CD8-positive, alpha-beta memory T cell (primary cell): ENCODE measurements at regions not wholly inside any gene's neighbourhood (a gene's known extent, or its start where the extent isn't known, plus 50 kb on each side); places are given as distances from the start of the nearest gene placed in this dataset.

Experiments
- CTCF ChIA-PET: fragments of 350-600 bp; sonication (Branson Sonifier 250); formaldehyde crosslinking; loops from one replicate; lab custom pipeline; 2021; ENCODE audit warnings: antibody characterized with exemption; lab: Charles Lee
- POLR2A ChIA-PET: fragments of 350-600 bp; sonication (Branson Sonifier 250); formaldehyde crosslinking; loops from one replicate; lab custom pipeline; 2021; ENCODE audit warnings: antibody characterized with exemption; lab: Charles Lee
- DNase-seq, 5 donors: peaks; one replicate each; pipeline versions ENCODE4 v3.0.0 to v3.0.0-alpha.2; 2020 to 2022; ENCODE audit warnings: mixed read lengths in 1 of 5
- H3K27ac ChIP-seq: one replicate; pipeline ENCODE4 v1.7.0; 2013; ENCODE audit warnings: low read depth, mild to moderate bottlenecking, low read length, moderate library complexity
- H3K27me3 ChIP-seq: 2 replicates; pipeline ENCODE4 v1.7.0; 2013; ENCODE audit warnings: low read length, mild to moderate bottlenecking; ENCODE audit not compliant: insufficient read depth, poor library complexity, severe bottlenecking
- H3K36me3 ChIP-seq: 2 replicates; pipeline ENCODE4 v1.7.0; 2013; ENCODE audit warnings: mild to moderate bottlenecking, low read length, moderate library complexity; ENCODE audit not compliant: insufficient read depth
- H3K4me1 ChIP-seq: 2 replicates; pipeline ENCODE4 v1.7.0; 2013; ENCODE audit warnings: mild to moderate bottlenecking, low read length, moderate library complexity; ENCODE audit not compliant: insufficient read depth
- H3K4me3 ChIP-seq: 2 replicates; pipeline ENCODE4 v1.7.0; 2013; ENCODE audit warnings: mild to moderate bottlenecking, low read length
- H3K9me3 ChIP-seq: 2 replicates; pipeline ENCODE4 v1.7.0; 2013; ENCODE audit warnings: mild to moderate bottlenecking, low read length
- H3K27ac Mint-ChIP-seq, 8 donors: one replicate each; pipeline ENCODE4 v1.8.0; 2020 to 2021; ENCODE audit warnings: mixed read lengths in 8 of 8, mild to moderate bottlenecking in 6 of 8, inconsistent platforms in 3 of 8, moderate library complexity in 3 of 8
- H3K27me3 Mint-ChIP-seq, 2 donors: one replicate each; pipeline ENCODE4 v1.8.0; 2020 to 2021; ENCODE audit warnings: mixed read lengths in 2 of 2, mild to moderate bottlenecking in 1 of 2, moderate library complexity in 1 of 2
- H3K36me3 Mint-ChIP-seq, 3 donors: one replicate each; pipeline ENCODE4 v1.8.0; 2020 to 2021; ENCODE audit warnings: mixed read lengths in 3 of 3, inconsistent platforms in 1 of 3, mild to moderate bottlenecking in 1 of 3
- H3K4me1 Mint-ChIP-seq, 3 donors: one replicate each; pipeline ENCODE4 v1.8.0; 2020 to 2021; ENCODE audit warnings: mixed read lengths in 3 of 3, inconsistent platforms in 1 of 3, mild to moderate bottlenecking in 1 of 3
- H3K4me3 Mint-ChIP-seq, 7 donors: one replicate each; pipeline ENCODE4 v1.8.0; 2020 to 2021; ENCODE audit warnings: mixed read lengths in 7 of 7, mild to moderate bottlenecking in 6 of 7, moderate library complexity in 4 of 7, inconsistent platforms in 2 of 7
- H3K9me3 Mint-ChIP-seq, 5 donors: one replicate each; pipeline ENCODE4 v1.8.0; 2020 to 2022; ENCODE audit warnings: mixed read lengths in 5 of 5, mild to moderate bottlenecking in 3 of 5, moderate library complexity in 2 of 5, inconsistent platforms in 1 of 5

- no peak overlapping the region for H3K27ac Mint-ChIP-seq
- ChIA-PET POLR2A (no interaction called here), CTCF (no interaction called here)
- H3K36me3 Mint-ChIP-seq: no peaks in the 10 kb centered on the region
- Histone ChIP-seq H3K27ac (no peak overlapping the region), H3K27me3 (no peaks in the 10 kb centered on the region), H3K4me3 (no peak overlapping the region), H3K9me3 (no peaks in the 10 kb centered on the region), H3K36me3 (no peaks in the 10 kb centered on the region), H3K4me1 (no peaks in the 10 kb centered on the region)
- no peaks in the 10 kb centered on the region for H3K4me1 Mint-ChIP-seq
- DNase-seq: no peak
- H3K4me3 Mint-ChIP-seq: no peak overlapping the region
- peaks cover 0 to 9% (median 5%) of the 10 kb centered on the region in 5 donors for H3K9me3 Mint-ChIP-seq
- no peaks in the 10 kb centered on the region for H3K27me3 Mint-ChIP-seq
Measured at GRCh38 chr5:120869831-120870230, 405.7 kb downstream of the PRR16 start.

DNA sequence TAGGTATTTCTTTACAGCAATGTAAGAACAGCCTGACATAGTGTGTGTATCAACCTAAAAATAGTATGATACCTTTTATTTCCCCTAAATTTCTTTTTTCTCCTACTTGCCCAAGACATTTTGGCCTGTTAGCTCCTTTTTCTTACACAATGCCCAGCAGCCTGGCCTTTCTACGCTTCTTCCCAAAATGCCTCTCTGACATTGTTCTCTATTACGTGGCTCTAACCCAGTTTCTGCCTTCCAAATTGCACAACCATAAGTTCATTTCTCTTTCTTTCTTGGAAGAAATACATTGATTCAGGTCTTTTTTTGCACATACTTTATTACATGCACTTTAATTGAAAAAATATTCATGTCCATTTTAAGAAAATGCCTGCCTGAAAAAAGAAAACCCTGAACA, 408.2 kb downstream of the PRR16 start:
- no peak overlapping the region for H3K27ac ChIP-seq
- H3K27me3 ChIP-seq: no peaks in the 10 kb centered on the region
- Mint-ChIP-seq H3K4me1 (no peaks in the 10 kb centered on the region), H3K36me3 (no peaks in the 10 kb centered on the region), H3K4me3 (no peak overlapping the region), H3K27me3 (no peaks in the 10 kb centered on the region), H3K9me3 (peaks cover 0 to 9% (median 6%) of the 10 kb centered on the region in 5 donors), H3K27ac (no peak overlapping the region)
- H3K36me3 ChIP-seq: no peaks in the 10 kb centered on the region
- POLR2A ChIA-PET: no interaction called here
- H3K9me3 ChIP-seq: no peaks in the 10 kb centered on the region
- H3K4me3 ChIP-seq: no peak overlapping the region
- CTCF ChIA-PET: no interaction called here
- DNase-seq: no peak
- H3K4me1 ChIP-seq: no peaks in the 10 kb centered on the region

DNA sequence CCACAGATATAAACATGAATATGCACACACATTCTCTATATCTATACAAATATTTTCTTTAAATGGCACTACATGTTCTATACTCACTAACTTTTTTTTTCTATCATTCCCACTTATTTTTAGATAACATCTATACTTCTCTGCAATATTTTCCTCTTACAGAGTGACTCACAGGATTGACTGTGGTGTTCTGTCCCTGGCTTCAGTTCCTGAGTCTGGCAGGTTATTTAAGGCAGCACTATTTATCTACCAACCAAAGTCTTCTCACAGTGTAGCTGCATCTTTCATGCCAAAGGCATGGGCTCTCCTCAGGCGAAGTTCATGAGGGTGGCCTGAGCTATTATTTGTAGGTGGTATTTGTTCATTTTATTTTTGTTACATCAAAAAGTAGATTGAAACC, 409.0 kb downstream of the PRR16 start:
- no peak for DNase-seq
- H3K4me3 Mint-ChIP-seq: no peak overlapping the region
- H3K27me3 ChIP-seq: no peaks in the 10 kb centered on the region
- no peaks in the 10 kb centered on the region for H3K4me1 ChIP-seq
- no peaks in the 10 kb centered on the region for H3K36me3 Mint-ChIP-seq
- H3K27me3 Mint-ChIP-seq: no peaks in the 10 kb centered on the region
- ChIA-PET CTCF (no interaction called here), POLR2A (no interaction called here)
- no peak overlapping the region for H3K27ac ChIP-seq
- H3K27ac Mint-ChIP-seq: no peak overlapping the region
- H3K4me3 ChIP-seq: no peak overlapping the region
- H3K9me3 Mint-ChIP-seq: peaks cover 0 to 8% (median 6%) of the 10 kb centered on the region in 5 donors
- no peaks in the 10 kb centered on the region for H3K4me1 Mint-ChIP-seq
- H3K36me3 ChIP-seq: no peaks in the 10 kb centered on the region
- no peaks in the 10 kb centered on the region for H3K9me3 ChIP-seq

DNA sequence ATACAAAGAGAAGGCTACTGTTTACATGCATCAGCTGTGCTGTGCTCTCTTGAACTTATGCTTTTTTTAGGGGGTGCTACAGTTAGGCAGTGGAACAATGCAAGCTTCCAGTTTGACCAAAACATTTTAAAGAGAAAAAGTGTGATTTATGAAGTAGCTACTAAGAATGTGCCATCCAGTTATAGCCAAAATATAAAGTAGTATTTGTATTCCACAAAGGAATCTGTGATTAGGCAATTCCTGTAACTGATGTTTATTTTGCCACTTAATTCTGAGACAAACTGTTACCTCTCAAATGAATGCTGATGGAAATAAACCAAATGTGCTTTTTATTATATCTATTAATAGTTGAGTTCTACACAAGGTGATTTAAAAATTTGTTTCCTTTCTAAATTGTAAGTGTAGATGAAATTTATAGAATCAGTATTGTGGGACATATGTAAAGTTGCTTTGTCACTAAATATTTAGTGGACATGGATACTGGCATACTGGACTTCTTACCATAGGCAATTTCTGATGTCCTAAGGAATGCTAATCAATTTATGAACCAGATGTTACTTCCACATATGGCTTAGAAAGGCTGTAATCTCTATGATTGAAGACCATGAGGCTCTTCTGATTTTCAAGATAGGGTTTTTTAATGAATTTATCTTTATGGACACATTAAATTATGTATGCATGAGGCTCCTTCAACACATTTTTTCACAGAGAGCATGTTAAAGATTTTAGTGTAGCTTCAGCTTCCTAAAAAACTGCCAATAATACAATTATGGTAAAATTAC, 410.2 kb downstream of the PRR16 start:
- Mint-ChIP-seq H3K4me3 (no peak overlapping the region), H3K4me1 (no peaks in the 10 kb centered on the region), H3K9me3 (peaks cover 0 to 8% (median 6%) of the 10 kb centered on the region in 5 donors), H3K27me3 (no peaks in the 10 kb centered on the region), H3K36me3 (no peaks in the 10 kb centered on the region), H3K27ac (no peak overlapping the region)
- CTCF ChIA-PET: no interaction called here
- no peak for DNase-seq
- POLR2A ChIA-PET: no interaction called here
- Histone ChIP-seq H3K36me3 (no peaks in the 10 kb centered on the region), H3K27me3 (no peaks in the 10 kb centered on the region), H3K27ac (no peak overlapping the region), H3K4me3 (no peak overlapping the region), H3K4me1 (no peaks in the 10 kb centered on the region), H3K9me3 (no peaks in the 10 kb centered on the region)

DNA sequence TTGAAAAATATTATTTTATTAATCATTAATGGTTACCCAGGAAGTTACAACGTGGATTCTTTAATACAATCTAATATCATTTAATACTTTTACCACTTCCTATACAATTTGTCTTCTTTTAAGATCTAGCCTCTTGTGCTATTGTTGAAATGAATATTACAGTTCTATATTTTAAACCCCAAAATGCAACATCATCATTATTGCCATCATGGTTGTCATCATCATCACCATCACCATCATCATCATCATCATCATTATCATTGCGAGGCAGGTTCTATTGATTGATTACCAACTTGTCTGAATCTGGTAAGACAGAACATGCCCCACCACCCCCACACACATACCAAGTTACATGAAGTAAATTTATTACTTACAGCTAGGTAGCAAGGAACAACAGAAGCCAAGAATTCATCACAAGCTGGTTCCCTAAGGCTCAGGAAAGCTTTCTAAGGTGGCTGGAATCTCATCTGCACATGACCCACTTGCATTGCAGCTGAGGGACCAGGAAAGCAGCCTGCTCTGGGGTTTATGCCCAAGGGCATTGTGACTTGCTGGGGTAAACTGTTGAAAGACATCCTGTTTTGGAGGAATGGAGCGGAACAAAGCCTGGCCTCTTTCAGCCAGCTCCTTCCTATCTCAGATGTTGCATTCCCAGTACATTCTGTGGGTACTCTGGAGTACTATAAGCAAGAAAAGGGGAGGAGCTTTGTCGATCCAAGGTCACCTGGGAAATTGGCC, 418.1 kb downstream of the PRR16 start:
- H3K4me3 ChIP-seq: no peak overlapping the region
- Mint-ChIP-seq H3K27ac (no peak overlapping the region), H3K27me3 (no peaks in the 10 kb centered on the region), H3K36me3 (no peaks in the 10 kb centered on the region), H3K4me3 (no peak overlapping the region), H3K4me1 (no peaks in the 10 kb centered on the region), H3K9me3 (peaks cover 0 to 15% (median 2%) of the 10 kb centered on the region in 5 donors)
- no peaks in the 10 kb centered on the region for H3K9me3 ChIP-seq
- DNase-seq: no peak
- ChIA-PET POLR2A (no interaction called here), CTCF (no interaction called here)
- no peaks in the 10 kb centered on the region for H3K4me1 ChIP-seq
- H3K27ac ChIP-seq: no peak overlapping the region
- no peaks in the 10 kb centered on the region for H3K36me3 ChIP-seq
- no peaks in the 10 kb centered on the region for H3K27me3 ChIP-seq

DNA sequence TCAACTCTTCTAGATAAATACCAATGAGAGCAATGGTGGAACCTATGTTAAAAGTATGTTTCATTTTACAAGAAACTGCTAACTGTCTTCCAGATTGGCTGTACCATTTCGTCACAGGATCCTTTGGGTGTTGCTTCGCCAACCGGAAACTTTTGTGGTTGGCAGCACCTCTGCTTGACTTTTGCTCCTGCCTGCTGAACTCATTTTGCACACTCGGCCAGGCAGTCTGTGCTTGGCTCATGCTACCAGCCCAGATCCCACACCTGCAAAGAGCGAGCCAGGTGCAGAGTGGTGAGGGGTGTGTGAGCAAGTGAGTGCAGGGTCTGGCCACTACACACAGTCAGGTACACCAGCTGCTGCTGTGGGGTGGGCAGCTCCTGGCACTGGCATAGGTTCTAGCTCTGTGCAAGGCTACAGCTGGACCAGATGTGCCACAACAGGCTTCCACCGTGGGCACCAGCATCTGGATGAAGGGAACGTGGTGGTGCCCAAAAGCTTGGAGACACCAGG, 422.3 kb downstream of the PRR16 start:
- Histone ChIP-seq H3K9me3 (no peaks in the 10 kb centered on the region), H3K36me3 (no peaks in the 10 kb centered on the region), H3K4me3 (no peak overlapping the region), H3K27ac (no peak overlapping the region), H3K27me3 (no peaks in the 10 kb centered on the region), H3K4me1 (no peaks in the 10 kb centered on the region)
- Mint-ChIP-seq H3K9me3 (peaks cover 0 to 25% (median 7%) of the 10 kb centered on the region in 5 donors), H3K4me1 (no peaks in the 10 kb centered on the region), H3K36me3 (no peaks in the 10 kb centered on the region), H3K4me3 (no peak overlapping the region), H3K27me3 (peaks cover 0 to 2% of the 10 kb centered on the region in 2 donors), H3K27ac (no peak overlapping the region)
- no peak for DNase-seq
- ChIA-PET POLR2A (no interaction called here), CTCF (no interaction called here)

GRCh38 chr5:120895660-120896059, 431.6 kb downstream of the PRR16 start:
- Histone ChIP-seq H3K4me3 (no peak overlapping the region), H3K27ac (no peak overlapping the region), H3K27me3 (no peaks in the 10 kb centered on the region), H3K36me3 (no peaks in the 10 kb centered on the region), H3K4me1 (no peaks in the 10 kb centered on the region), H3K9me3 (no peaks in the 10 kb centered on the region)
- DNase-seq: no peak
- Mint-ChIP-seq H3K4me1 (no peaks in the 10 kb centered on the region), H3K9me3 (peaks cover 0 to 12% (median 7%) of the 10 kb centered on the region in 5 donors), H3K27ac (no peak overlapping the region), H3K27me3 (no peaks in the 10 kb centered on the region), H3K36me3 (no peaks in the 10 kb centered on the region), H3K4me3 (no peak overlapping the region)
- POLR2A ChIA-PET: no interaction called here
- CTCF ChIA-PET: no interaction called here

GRCh38 chr5:120901199-120901598, 437.1 kb downstream of the PRR16 start:
- H3K27ac Mint-ChIP-seq: no peak overlapping the region
- H3K9me3 Mint-ChIP-seq: peaks cover 0 to 21% (median 3%) of the 10 kb centered on the region in 5 donors
- Histone ChIP-seq H3K27ac (no peak overlapping the region), H3K27me3 (no peaks in the 10 kb centered on the region), H3K4me3 (no peak overlapping the region), H3K4me1 (no peaks in the 10 kb centered on the region), H3K36me3 (no peaks in the 10 kb centered on the region), H3K9me3 (no peaks in the 10 kb centered on the region)
- no peaks in the 10 kb centered on the region for H3K4me1 Mint-ChIP-seq
- ChIA-PET CTCF (no interaction called here), POLR2A (no interaction called here)
- no peak overlapping the region for H3K4me3 Mint-ChIP-seq
- no peaks in the 10 kb centered on the region for H3K27me3 Mint-ChIP-seq
- no peak for DNase-seq
- H3K36me3 Mint-ChIP-seq: no peaks in the 10 kb centered on the region
